ENCODE measurements at regions not wholly inside any gene's neighbourhood (a gene's known extent, or its start where the extent isn't known, plus 50 kb on each side); places are given as distances from the start of the nearest gene placed in this dataset.

DNA sequence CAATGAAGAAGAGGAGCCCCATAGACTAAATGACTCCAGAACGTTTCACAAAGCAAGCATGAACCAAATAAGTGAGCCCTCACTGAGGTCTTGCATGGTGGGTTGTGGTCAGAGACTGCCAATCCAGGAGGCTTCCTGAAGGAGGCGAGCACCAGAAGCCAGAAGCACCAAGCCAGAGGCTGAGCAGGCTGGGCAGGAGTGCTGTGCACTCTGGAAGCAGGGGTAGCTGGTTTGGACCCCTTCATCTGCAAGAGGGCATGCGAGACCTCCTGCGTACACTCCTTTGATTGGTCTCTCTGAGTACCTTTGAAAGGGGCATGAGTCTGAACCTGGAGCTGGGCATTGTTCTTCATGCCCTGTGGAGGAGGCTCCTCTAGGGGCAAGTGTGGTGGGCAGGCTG lies 192.5 kb downstream of the HAUS1 start:
- H3K36me3 ChIP-seq (ENCODE audit: control insufficient read depth, insufficient read depth, low read length), result no peaks in the 10 kb centered on the region
- TF ChIP-seq ZFP36 (IDR thresholded peaks at IDR 0.05; ENCODE audit: low read depth, low read length, partially characterized antibody), result peak; percentile 45
- TF ChIP-seq ZSCAN29 (IDR thresholded peaks at IDR 0.05), result no peak
- TF ChIP-seq ZNF217 (CRISPR knock-in tag; IDR thresholded peaks at IDR 0.05), result no peak
- TF ChIP-seq ZNF41 (CRISPR knock-in tag; conservative IDR thresholded peaks at IDR 0.05), result no peak
- TF ChIP-seq MXD1 (CRISPR knock-in tag; IDR thresholded peaks at IDR 0.05; ENCODE audit: borderline replicate concordance, poor library complexity, severe bottlenecking), result no peak
- TF ChIP-seq NR1H2 (CRISPR knock-in tag; IDR thresholded peaks at IDR 0.05), result no peak
- no peak for TF ChIP-seq ARID3B (CRISPR knock-in tag; IDR thresholded peaks at IDR 0.05; ENCODE audit: borderline replicate concordance)
- H3K27ac ChIP-seq (ENCODE audit: extremely low read depth, low read depth, low read length), result no peak overlapping the region
- FAIRE-seq (no peak), DNase-seq (ENCODE audit: extremely low read depth in 1 of 4, low spot score in 3 of 4) (no peak), ATAC-seq (no peak)
- POLR2A ChIA-PET, result no interaction called here
- no peak overlapping the region for H3K4me2 ChIP-seq (ENCODE audit: insufficient read depth, low read length)
- no peaks in the 10 kb centered on the region for H4K20me1 ChIP-seq (replicated peaks; ENCODE audit: control insufficient read depth, insufficient read depth, low read length)
- no peak overlapping the region for H2AFZ ChIP-seq (ENCODE audit: low read depth, low read length)
- 3% methylated on average over 4 of the region's 4 CpGs for WGBS (ENCODE audit: insufficient coverage, low coverage, missing lambda C conversion rate)
- H3K9ac ChIP-seq (ENCODE audit: insufficient read depth in 1 of 2, low read depth in 2 of 2, low read length in 2 of 2), result no peak overlapping the region
- H3K79me2 ChIP-seq (ENCODE audit: control insufficient read depth, insufficient read depth, low read length), result no peaks in the 10 kb centered on the region
- in situ Hi-C loops (cut with MboI), result loop anchor here (25.0 kb wide), 1 partner anchor 191 kb away; no protein-coding TSS in a partner anchor
- H3K4me3 ChIP-seq, result no peak overlapping the region
- intact Hi-C loops (cut with micrococcal nuclease), result no loop called here
- no peaks in the 10 kb centered on the region for H3K9me1 ChIP-seq (ENCODE audit: control insufficient read depth, insufficient read depth, low read length)
- H3K27me3 ChIP-seq (ENCODE audit: control insufficient read depth in 2 of 2, insufficient read depth in 2 of 2, low read length in 2 of 2), result peaks cover 6 to 30% of the 10 kb centered on the region in 2 experiments; a peak in 4 of 5 replicates
- CTCF ChIA-PET (ENCODE audit: low intra/inter-chr PET ratio), result no interaction called here
- no TSS peak for BruUV-seq (replicated peaks)
- no peaks in the 10 kb centered on the region; a peak in 2 of 5 replicates for H3K4me1 ChIP-seq (replicated peaks in 1 of 2; ENCODE audit: control insufficient read depth in 2 of 2, insufficient read depth in 2 of 2, low read length in 2 of 2)
- no peaks in the 10 kb centered on the region for H3K9me3 ChIP-seq (replicated peaks; ENCODE audit: control insufficient read depth, insufficient read depth, low read depth, low read length)
